Gastrocnemius medialis (tissue), 4 donors: ENCODE measurements at regions not wholly inside any gene's neighbourhood (a gene's known extent, or its start where the extent isn't known, plus 50 kb on each side); places are given as distances from the start of the nearest gene placed in this dataset.

ENCODE experiments used
- CTCF ChIP-seq, 5 experiments: fragments of 450-650 bp in 3 of 5; fragments of 200-600 bp in 2 of 5; sonication (generic) in 2 of 5; IDR thresholded peaks in 4 of 5; conservative IDR thresholded peaks in 1 of 5; 1 replicate in 4 of 5; 2 replicates in 1 of 5; pipeline ENCODE4 v1.5.1; 2016 to 2019; ENCODE audit warnings: antibody characterized with exemption in 5 of 5, mild to moderate bottlenecking in 3 of 5, moderate library complexity in 3 of 5
- POLR2A ChIP-seq, 2 donors: fragments of 450-650 bp; IDR thresholded peaks; one replicate each; pipeline ENCODE4 v1.6.1; 2017; ENCODE audit warnings: antibody characterized with exemption in 2 of 2, mild to moderate bottlenecking in 2 of 2, moderate library complexity in 2 of 2

- TF ChIP-seq CTCF (IDR thresholded peaks at IDR 0.05 in 4 of 5, conservative IDR thresholded peaks at IDR 0.05 in 1 of 5) (no peak), POLR2A (IDR thresholded peaks at IDR 0.05) (no peak)
Measured at GRCh38 chr6:51213811-51214210, 395.1 kb downstream of the TFAP2B start.
